H9 (cell line): ENCODE measurements at regions not wholly inside any gene's neighbourhood (a gene's known extent, or its start where the extent isn't known, plus 50 kb on each side); places are given as distances from the start of the nearest gene placed in this dataset.

Experiments
- DNase-seq: peaks from one replicate; pipeline ENCODE4 v3.0.0-alpha.2; 2017
- H2AFZ ChIP-seq: one replicate; pipeline ENCODE4 v1.6.1; 2013; ENCODE audit warnings: mild to moderate bottlenecking, low read length, control low read depth, moderate library complexity
- H2AK5ac ChIP-seq: 2 replicates; pipeline ENCODE4 v1.6.1; 2013; ENCODE audit warnings: low read length, control low read depth, mixed read lengths; ENCODE audit not compliant: insufficient read length
- H2BK120ac ChIP-seq: one replicate; pipeline ENCODE4 v1.6.1; 2013; ENCODE audit warnings: low read depth, mild to moderate bottlenecking, low read length, control low read depth, inconsistent platforms; ENCODE audit not compliant: poor library complexity, severe bottlenecking
- H2BK12ac ChIP-seq: 2 replicates; pipeline ENCODE4 v1.6.1; 2013; ENCODE audit warnings: low read length, control low read depth, mixed read lengths, low read depth; ENCODE audit not compliant: insufficient read length
- H2BK15ac ChIP-seq: 2 replicates; pipeline ENCODE4 v1.6.1; 2013; ENCODE audit warnings: low read depth, low read length, control low read depth
- H2BK20ac ChIP-seq: one replicate; pipeline ENCODE4 v1.6.1; 2013; ENCODE audit warnings: low read depth, mild to moderate bottlenecking, low read length, control low read depth, inconsistent platforms; ENCODE audit not compliant: poor library complexity, severe bottlenecking
- H2BK5ac ChIP-seq: 2 replicates; pipeline ENCODE4 v1.6.1; 2013; ENCODE audit warnings: low read length, control low read depth, mixed read lengths; ENCODE audit not compliant: insufficient read length
- H3K14ac ChIP-seq: 2 replicates; pipeline ENCODE4 v1.6.1; 2013; ENCODE audit warnings: low read length, control low read depth; ENCODE audit not compliant: insufficient read depth
- H3K18ac ChIP-seq: 2 replicates; pipeline ENCODE4 v1.6.1; 2013; ENCODE audit warnings: low read depth, mild to moderate bottlenecking, mixed read lengths, low read length, control low read depth; ENCODE audit not compliant: insufficient read length
- H3K23ac ChIP-seq: 2 replicates; pipeline ENCODE4 v1.6.1; 2013; ENCODE audit warnings: low read length, control low read depth, mixed read lengths, low read depth; ENCODE audit not compliant: insufficient read length
- H3K23me2 ChIP-seq: 2 replicates; pipeline ENCODE4 v1.6.1; 2013; ENCODE audit warnings: low read depth, mild to moderate bottlenecking, mixed read lengths, low read length, control low read depth; ENCODE audit not compliant: insufficient read length, poor library complexity, severe bottlenecking
- H3K27ac ChIP-seq: 2 replicates; pipeline ENCODE4 v1.5.1; 2013; ENCODE audit warnings: low read length, control low read depth, mixed read lengths, low read depth; ENCODE audit not compliant: insufficient read length
- H3K27me3 ChIP-seq: 2 replicates; pipeline ENCODE4 v1.6.1; 2013; ENCODE audit warnings: low read length, control low read depth, inconsistent platforms; ENCODE audit not compliant: insufficient read depth
- H3K4ac ChIP-seq: 2 replicates; pipeline ENCODE4 v1.6.1; 2013; ENCODE audit warnings: low read depth, mild to moderate bottlenecking, control low read depth, inconsistent platforms, low read length, moderate library complexity
- H3K4me1 ChIP-seq: 2 replicates; pipeline ENCODE4 v1.6.1; 2013; ENCODE audit warnings: low read length, control low read depth, inconsistent platforms; ENCODE audit not compliant: insufficient read depth
- H3K4me2 ChIP-seq: 2 replicates; pipeline ENCODE4 v1.6.1; 2013; ENCODE audit warnings: low read length, control low read depth, mixed read lengths; ENCODE audit not compliant: insufficient read length, insufficient read depth
- H3K56ac ChIP-seq: 2 replicates; pipeline ENCODE4 v1.6.1; 2013; ENCODE audit warnings: low read depth, mild to moderate bottlenecking, mixed read lengths, low read length, control low read depth; ENCODE audit not compliant: insufficient read length
- H3K79me1 ChIP-seq: 2 replicates; pipeline ENCODE4 v1.6.1; 2013; ENCODE audit warnings: low read depth, mild to moderate bottlenecking, moderate library complexity, low read length, control low read depth, inconsistent platforms; ENCODE audit not compliant: insufficient read depth, poor library complexity, severe bottlenecking
- H3K79me2 ChIP-seq: 2 replicates; pipeline ENCODE4 v1.6.1; 2013; ENCODE audit warnings: low read length, control low read depth, inconsistent platforms; ENCODE audit not compliant: insufficient read depth
- H3K9ac ChIP-seq: 2 replicates; pipeline ENCODE4 v1.6.1; 2013; ENCODE audit warnings: low read length, control low read depth, mixed read lengths; ENCODE audit not compliant: insufficient read length; ENCODE audit errors: extremely low read depth
- H3K9me3 ChIP-seq: one replicate; pipeline ENCODE4 v1.6.1; 2013; ENCODE audit warnings: low read depth, low read length, inconsistent platforms; ENCODE audit not compliant: control insufficient read depth
- H3T11ph ChIP-seq: one replicate; pipeline ENCODE4 v1.6.1; 2013; ENCODE audit warnings: mild to moderate bottlenecking, low read length, control low read depth, inconsistent platforms
- H4K20me1 ChIP-seq: one replicate; pipeline ENCODE4 v1.6.1; 2013; ENCODE audit not compliant: control insufficient read depth, insufficient read length, insufficient read depth
- H4K5ac ChIP-seq: 2 replicates; pipeline ENCODE4 v1.6.1; 2013; ENCODE audit warnings: low read depth, mild to moderate bottlenecking, mixed read lengths, low read length, control low read depth; ENCODE audit not compliant: insufficient read length
- H4K8ac ChIP-seq: replicated peaks from 2 replicates; pipeline ENCODE4 v1.6.1; 2013; ENCODE audit warnings: low read length, control low read depth, mixed read lengths, low read depth; ENCODE audit not compliant: insufficient read length
- H4K91ac ChIP-seq: 2 replicates; pipeline ENCODE4 v1.6.1; 2013; ENCODE audit warnings: low read depth, mild to moderate bottlenecking, moderate library complexity, mixed read lengths, low read length, control low read depth; ENCODE audit not compliant: insufficient read length
- H3K27ac Mint-ChIP-seq, 3 experiments: 2 replicates in 2 of 3; 3 replicates in 1 of 3; pipeline ENCODE4 v1.8.0; 2020 to 2021; ENCODE audit warnings: mixed read lengths in 3 of 3, mild to moderate bottlenecking in 1 of 3, moderate library complexity in 1 of 3
- H3K27me3 Mint-ChIP-seq: 2 replicates; pipeline ENCODE4 v1.8.0; 2021; ENCODE audit warnings: low read depth, mild to moderate bottlenecking, moderate library complexity, mixed read lengths
- H3K36me3 Mint-ChIP-seq, 3 experiments: 2 replicates in 2 of 3; 3 replicates in 1 of 3; pipeline ENCODE4 v1.8.0; 2020 to 2021; ENCODE audit warnings: low read depth in 3 of 3, mixed read lengths in 3 of 3; ENCODE audit not compliant: insufficient read depth in 1 of 3
- H3K4me1 Mint-ChIP-seq, 2 experiments: 2 replicates each; pipeline ENCODE4 v1.8.0; 2020; ENCODE audit warnings: mixed read lengths in 2 of 2
- H3K4me3 Mint-ChIP-seq, 2 experiments: 2 replicates in 1 of 2; 3 replicates in 1 of 2; pipeline ENCODE4 v1.8.0; 2020 to 2021; ENCODE audit warnings: mild to moderate bottlenecking in 2 of 2, mixed read lengths in 2 of 2, moderate library complexity in 1 of 2
- H3K9me3 Mint-ChIP-seq, 2 experiments: 2 replicates in 1 of 2; 3 replicates in 1 of 2; pipeline ENCODE4 v1.8.0; 2020; ENCODE audit warnings: mild to moderate bottlenecking in 2 of 2, mixed read lengths in 2 of 2, moderate library complexity in 1 of 2
- WGBS: extraction: QIAGEN DNeasy Blood & Tissue Kit; methylation state at CpG from one replicate; pipeline ENCODE4 v1.1.7; 2013; ENCODE audit warnings: missing lambda C conversion rate, low lambda C conversion rate, mixed read lengths; ENCODE audit not compliant: insufficient read length; ENCODE audit errors: extremely low coverage; 5-methylcytosine and 5-hydroxymethylcytosine counted together
- TF ChIP-seq, protein P1 (sequence below): fragments of 200-600 bp; sonication (generic); conservative IDR thresholded peaks from 3 replicates; pipeline ENCODE4 v1.8.0; 2021; ENCODE audit warnings: antibody characterized with exemption, mild to moderate bottlenecking

- no peaks in the 10 kb centered on the region for H3K9me3 ChIP-seq
- H3T11ph ChIP-seq, result no peak overlapping the region
- H4K8ac ChIP-seq, result no peak overlapping the region
- H2AFZ ChIP-seq, result no peak overlapping the region
- H4K91ac ChIP-seq, result no peak overlapping the region
- H3K14ac ChIP-seq, result no peak overlapping the region
- no peaks in the 10 kb centered on the region for H3K4me1 ChIP-seq
- H3K4ac ChIP-seq, result no peak overlapping the region
- TF ChIP-seq, protein P1, sequence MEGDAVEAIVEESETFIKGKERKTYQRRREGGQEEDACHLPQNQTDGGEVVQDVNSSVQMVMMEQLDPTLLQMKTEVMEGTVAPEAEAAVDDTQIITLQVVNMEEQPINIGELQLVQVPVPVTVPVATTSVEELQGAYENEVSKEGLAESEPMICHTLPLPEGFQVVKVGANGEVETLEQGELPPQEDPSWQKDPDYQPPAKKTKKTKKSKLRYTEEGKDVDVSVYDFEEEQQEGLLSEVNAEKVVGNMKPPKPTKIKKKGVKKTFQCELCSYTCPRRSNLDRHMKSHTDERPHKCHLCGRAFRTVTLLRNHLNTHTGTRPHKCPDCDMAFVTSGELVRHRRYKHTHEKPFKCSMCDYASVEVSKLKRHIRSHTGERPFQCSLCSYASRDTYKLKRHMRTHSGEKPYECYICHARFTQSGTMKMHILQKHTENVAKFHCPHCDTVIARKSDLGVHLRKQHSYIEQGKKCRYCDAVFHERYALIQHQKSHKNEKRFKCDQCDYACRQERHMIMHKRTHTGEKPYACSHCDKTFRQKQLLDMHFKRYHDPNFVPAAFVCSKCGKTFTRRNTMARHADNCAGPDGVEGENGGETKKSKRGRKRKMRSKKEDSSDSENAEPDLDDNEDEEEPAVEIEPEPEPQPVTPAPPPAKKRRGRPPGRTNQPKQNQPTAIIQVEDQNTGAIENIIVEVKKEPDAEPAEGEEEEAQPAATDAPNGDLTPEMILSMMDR, result no peak
- H3K23ac ChIP-seq, result no peak overlapping the region
- no peak overlapping the region for H2BK15ac ChIP-seq
- no peak overlapping the region for H2BK20ac ChIP-seq
- no peaks in the 10 kb centered on the region for H3K27me3 Mint-ChIP-seq
- H3K4me3 Mint-ChIP-seq, result no peak overlapping the region
- DNase-seq, result no peak
- H4K20me1 ChIP-seq, result no peaks in the 10 kb centered on the region
- no peak overlapping the region for H3K27ac Mint-ChIP-seq
- H3K23me2 ChIP-seq, result no peaks in the 10 kb centered on the region
- WGBS, result no CpG with 5 or more reads among the region's 1 CpG
- no peak overlapping the region for H3K18ac ChIP-seq
- no peak overlapping the region for H4K5ac ChIP-seq
- H2BK12ac ChIP-seq, result no peak overlapping the region
- H3K27ac ChIP-seq, result no peak overlapping the region
- H3K4me1 Mint-ChIP-seq, result 0 out of 4 replicates have a peak, but pooled peaks cover 0 to under 1% of the 10 kb centered on the region in 2 experiments
- no peaks in the 10 kb centered on the region for H3K79me1 ChIP-seq
- no peaks in the 10 kb centered on the region for H3K79me2 ChIP-seq
- H3K36me3 Mint-ChIP-seq, result no peaks in the 10 kb centered on the region
- H2AK5ac ChIP-seq, result no peak overlapping the region
- H3K27me3 ChIP-seq, result no peaks in the 10 kb centered on the region
- H3K9me3 Mint-ChIP-seq, result no peaks in the 10 kb centered on the region
- H3K4me2 ChIP-seq, result no peak overlapping the region
- no peak overlapping the region for H2BK5ac ChIP-seq
- no peak overlapping the region for H2BK120ac ChIP-seq
- no peak overlapping the region for H3K56ac ChIP-seq
- no peak overlapping the region for H3K9ac ChIP-seq
Measured at GRCh38 chr11:128279866-128280265, 307.5 kb downstream of the ETS1 start.
